ENCODE measurements at regions not wholly inside any gene's neighbourhood (a gene's known extent, or its start where the extent isn't known, plus 50 kb on each side); places are given as distances from the start of the nearest gene placed in this dataset.

- Mint-ChIP-seq H3K9me3 (ENCODE audit: unreplicated experiment) (no peaks in the 10 kb centered on the region), H3K4me3 (ENCODE audit: unreplicated experiment) (no peak overlapping the region), H3K36me3 (ENCODE audit: low read depth, unreplicated experiment) (no peaks in the 10 kb centered on the region), H3K27me3 (ENCODE audit: unreplicated experiment) (peaks cover 3% of the 10 kb centered on the region), H3K27ac (ENCODE audit: unreplicated experiment) (no peak overlapping the region), H3K4me1 (ENCODE audit: unreplicated experiment) (peaks cover 14% of the 10 kb centered on the region)
- no peak for TF ChIP-seq CTCF (IDR thresholded peaks at IDR 0.05; ENCODE audit: unreplicated experiment)
- no peak for DNase-seq (ENCODE audit: low spot score)
Observed at GRCh38 chr1:234875328-234875952, 253.2 kb downstream of the TOMM20 start.

- H3K9me3 Mint-ChIP-seq (ENCODE audit: unreplicated experiment) = no peaks in the 10 kb centered on the region
- no peak for DNase-seq (ENCODE audit: low spot score)
- peaks cover 3% of the 10 kb centered on the region for H3K27me3 Mint-ChIP-seq (ENCODE audit: unreplicated experiment)
- H3K4me3 Mint-ChIP-seq (ENCODE audit: unreplicated experiment) = no peak overlapping the region
- H3K4me1 Mint-ChIP-seq (ENCODE audit: unreplicated experiment) = peaks cover 14% of the 10 kb centered on the region
- H3K36me3 Mint-ChIP-seq (ENCODE audit: low read depth, unreplicated experiment) = no peaks in the 10 kb centered on the region
- no peak for TF ChIP-seq CTCF (IDR thresholded peaks at IDR 0.05; ENCODE audit: unreplicated experiment)
- H3K27ac Mint-ChIP-seq (ENCODE audit: unreplicated experiment) = no peak overlapping the region
Observed at GRCh38 chr1:234874291-234875288, 254.0 kb downstream of the TOMM20 start.

GRCh38 chr1:234871710-234872271 lies 256.8 kb downstream of the TOMM20 start:
- Mint-ChIP-seq H3K4me1 (ENCODE audit: unreplicated experiment) (peaks cover 18% of the 10 kb centered on the region), H3K27ac (ENCODE audit: unreplicated experiment) (no peak overlapping the region), H3K27me3 (ENCODE audit: unreplicated experiment) (peaks cover 2% of the 10 kb centered on the region), H3K9me3 (ENCODE audit: unreplicated experiment) (no peaks in the 10 kb centered on the region), H3K36me3 (ENCODE audit: low read depth, unreplicated experiment) (no peaks in the 10 kb centered on the region), H3K4me3 (ENCODE audit: unreplicated experiment) (no peak overlapping the region)
- no peak for TF ChIP-seq CTCF (IDR thresholded peaks at IDR 0.05; ENCODE audit: unreplicated experiment)
- DNase-seq (ENCODE audit: low spot score) = no peak

GRCh38 chr1:234871039-234871709 lies 257.5 kb downstream of the TOMM20 start:
- peaks cover 2% of the 10 kb centered on the region for H3K27me3 Mint-ChIP-seq (ENCODE audit: unreplicated experiment)
- no peak overlapping the region for H3K27ac Mint-ChIP-seq (ENCODE audit: unreplicated experiment)
- no peak for DNase-seq (ENCODE audit: low spot score)
- TF ChIP-seq CTCF (IDR thresholded peaks at IDR 0.05; ENCODE audit: unreplicated experiment) = no peak
- no peaks in the 10 kb centered on the region for H3K9me3 Mint-ChIP-seq (ENCODE audit: unreplicated experiment)
- peaks cover 14% of the 10 kb centered on the region for H3K4me1 Mint-ChIP-seq (ENCODE audit: unreplicated experiment)
- no peaks in the 10 kb centered on the region for H3K36me3 Mint-ChIP-seq (ENCODE audit: low read depth, unreplicated experiment)
- no peak overlapping the region for H3K4me3 Mint-ChIP-seq (ENCODE audit: unreplicated experiment)
